Left ventricle myocardium inferior (tissue), 1 donor: ENCODE measurements at regions not wholly inside any gene's neighbourhood (a gene's known extent, or its start where the extent isn't known, plus 50 kb on each side); places are given as distances from the start of the nearest gene placed in this dataset.

Experiments
- DNase-seq: peaks from one replicate; pipeline ENCODE4 v3.0.0-alpha.2; 2020
- H3K27ac ChIP-seq: fragments of 200-600 bp; replicated peaks from 2 replicates; pipeline ENCODE4 v1.8.0; 2021
- H3K27me3 ChIP-seq: fragments of 200-600 bp; 2 replicates; pipeline ENCODE4 v1.8.0; 2021; ENCODE audit warnings: low read depth
- H3K36me3 ChIP-seq: fragments of 200-600 bp; 2 replicates; pipeline ENCODE4 v1.8.0; 2021
- H3K4me1 ChIP-seq: fragments of 200-600 bp; 2 replicates; pipeline ENCODE4 v1.8.0; 2021
- H3K4me3 ChIP-seq: fragments of 200-600 bp; 2 replicates; pipeline ENCODE4 v1.8.0; 2021; ENCODE audit warnings: mild to moderate bottlenecking, moderate library complexity
- H3K9me3 ChIP-seq: fragments of 200-600 bp; replicated peaks from 2 replicates; pipeline ENCODE4 v1.8.0; 2021
- CTCF ChIP-seq: fragments of 200-600 bp; IDR thresholded peaks from 2 replicates; pipeline ENCODE4 v1.8.0; 2021; ENCODE audit warnings: antibody characterized with exemption, mild to moderate bottlenecking, borderline replicate concordance
- intact Hi-C: fragments of 100-400 bp; cut with micrococcal nuclease; formaldehyde crosslinking; loops from one replicate; pipeline ENCODE4 v1.11.0; 2022
- donor health status: DM: no; HTN: yes; CAD: no; lungs with severe emphysema.

GRCh38 chr6:21808551-21809242 lies 215.1 kb downstream of the SOX4 start:
- Histone ChIP-seq H3K36me3 (no peaks in the 10 kb centered on the region), H3K4me1 (peaks cover 23% of the 10 kb centered on the region), H3K9me3 (no peaks in the 10 kb centered on the region), H3K4me3 (peak overlapping the region; percentile 20), H3K27ac (peak overlapping the region; percentile 74), H3K27me3 (no peaks in the 10 kb centered on the region)
- TF ChIP-seq CTCF, result no peak
- intact Hi-C loops, result no loop called here
- DNase-seq, result no peak

- no peak for TF ChIP-seq CTCF
- no peaks in the 10 kb centered on the region for H3K27me3 ChIP-seq
- H3K27ac ChIP-seq, result no peak overlapping the region
- H3K36me3 ChIP-seq, result no peaks in the 10 kb centered on the region
- intact Hi-C loops, result no loop called here
- DNase-seq, result no peak
- H3K9me3 ChIP-seq, result no peaks in the 10 kb centered on the region
- H3K4me1 ChIP-seq, result peaks cover 23% of the 10 kb centered on the region
- H3K4me3 ChIP-seq, result no peak overlapping the region
Measured at GRCh38 chr6:21811484-21811883, 217.9 kb downstream of the SOX4 start.

- no peak overlapping the region for H3K27ac ChIP-seq
- no peak overlapping the region for H3K4me3 ChIP-seq
- no peak for DNase-seq
- no peaks in the 10 kb centered on the region for H3K36me3 ChIP-seq
- H3K9me3 ChIP-seq, result no peaks in the 10 kb centered on the region
- H3K27me3 ChIP-seq, result no peaks in the 10 kb centered on the region
- H3K4me1 ChIP-seq, result no peaks in the 10 kb centered on the region
- intact Hi-C loops, result no loop called here
- TF ChIP-seq CTCF, result no peak
Measured at GRCh38 chr6:21816231-21816630, 222.7 kb downstream of the SOX4 start.

GRCh38 chr6:21820442-21820841 lies 226.9 kb downstream of the SOX4 start:
- Histone ChIP-seq H3K27ac (no peak overlapping the region), H3K4me3 (no peak overlapping the region), H3K36me3 (no peaks in the 10 kb centered on the region), H3K4me1 (no peaks in the 10 kb centered on the region), H3K9me3 (no peaks in the 10 kb centered on the region), H3K27me3 (no peaks in the 10 kb centered on the region)
- intact Hi-C loops, result no loop called here
- DNase-seq, result no peak
- no peak for TF ChIP-seq CTCF

GRCh38 chr6:21823371-21823770 lies 229.8 kb downstream of the SOX4 start:
- DNase-seq, result no peak
- no peaks in the 10 kb centered on the region for H3K36me3 ChIP-seq
- H3K9me3 ChIP-seq, result no peaks in the 10 kb centered on the region
- H3K27me3 ChIP-seq, result no peaks in the 10 kb centered on the region
- H3K4me1 ChIP-seq, result no peaks in the 10 kb centered on the region
- no peak overlapping the region for H3K4me3 ChIP-seq
- no peak overlapping the region for H3K27ac ChIP-seq
- no peak for TF ChIP-seq CTCF
- intact Hi-C loops, result no loop called here
